ENCODE measurements at regions not wholly inside any gene's neighbourhood (a gene's known extent, or its start where the extent isn't known, plus 50 kb on each side); places are given as distances from the start of the nearest gene placed in this dataset.

DNA sequence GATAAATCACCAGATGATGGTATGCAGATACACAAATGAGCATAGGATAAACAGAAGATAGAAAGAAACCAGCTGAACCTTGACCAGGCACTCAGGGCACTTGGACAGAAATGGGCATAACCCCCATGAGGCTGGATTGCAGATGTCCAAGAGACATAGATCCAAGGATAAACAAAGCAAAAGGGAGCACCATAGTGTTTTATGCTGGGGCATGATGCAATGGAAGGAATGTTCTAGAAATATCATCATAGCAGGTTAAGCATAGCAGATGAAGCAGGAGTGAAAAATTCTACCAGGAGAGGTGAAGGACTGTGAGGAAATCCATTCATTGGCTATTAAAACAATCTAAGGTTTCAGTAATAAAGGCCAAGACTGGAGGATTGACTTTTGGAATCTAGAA lies 70.5 kb upstream of the TES start:
- Histone ChIP-seq H2AFZ (no peak overlapping the region), H3K79me2 (no peaks in the 10 kb centered on the region), H3K36me3 (ENCODE audit: control insufficient read depth, insufficient read depth, low read length) (no peaks in the 10 kb centered on the region), H3K27me3 (ENCODE audit: control insufficient read depth, insufficient read depth, low read length) (no peaks in the 10 kb centered on the region), H3K9ac (no peak overlapping the region), H3K4me2 (ENCODE audit: low read length) (no peak overlapping the region), H3K9me3 (ENCODE audit: control insufficient read depth, low read length) (no peaks in the 10 kb centered on the region), H3K4me1 (no peaks in the 10 kb centered on the region), H3K27ac (no peak overlapping the region), H3K4me3 (ENCODE audit: low read depth, low read length) (no peak overlapping the region)
- TF ChIP-seq, protein P1, sequence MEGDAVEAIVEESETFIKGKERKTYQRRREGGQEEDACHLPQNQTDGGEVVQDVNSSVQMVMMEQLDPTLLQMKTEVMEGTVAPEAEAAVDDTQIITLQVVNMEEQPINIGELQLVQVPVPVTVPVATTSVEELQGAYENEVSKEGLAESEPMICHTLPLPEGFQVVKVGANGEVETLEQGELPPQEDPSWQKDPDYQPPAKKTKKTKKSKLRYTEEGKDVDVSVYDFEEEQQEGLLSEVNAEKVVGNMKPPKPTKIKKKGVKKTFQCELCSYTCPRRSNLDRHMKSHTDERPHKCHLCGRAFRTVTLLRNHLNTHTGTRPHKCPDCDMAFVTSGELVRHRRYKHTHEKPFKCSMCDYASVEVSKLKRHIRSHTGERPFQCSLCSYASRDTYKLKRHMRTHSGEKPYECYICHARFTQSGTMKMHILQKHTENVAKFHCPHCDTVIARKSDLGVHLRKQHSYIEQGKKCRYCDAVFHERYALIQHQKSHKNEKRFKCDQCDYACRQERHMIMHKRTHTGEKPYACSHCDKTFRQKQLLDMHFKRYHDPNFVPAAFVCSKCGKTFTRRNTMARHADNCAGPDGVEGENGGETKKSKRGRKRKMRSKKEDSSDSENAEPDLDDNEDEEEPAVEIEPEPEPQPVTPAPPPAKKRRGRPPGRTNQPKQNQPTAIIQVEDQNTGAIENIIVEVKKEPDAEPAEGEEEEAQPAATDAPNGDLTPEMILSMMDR (IDR thresholded peaks at IDR 0.05) = no peak

DNA sequence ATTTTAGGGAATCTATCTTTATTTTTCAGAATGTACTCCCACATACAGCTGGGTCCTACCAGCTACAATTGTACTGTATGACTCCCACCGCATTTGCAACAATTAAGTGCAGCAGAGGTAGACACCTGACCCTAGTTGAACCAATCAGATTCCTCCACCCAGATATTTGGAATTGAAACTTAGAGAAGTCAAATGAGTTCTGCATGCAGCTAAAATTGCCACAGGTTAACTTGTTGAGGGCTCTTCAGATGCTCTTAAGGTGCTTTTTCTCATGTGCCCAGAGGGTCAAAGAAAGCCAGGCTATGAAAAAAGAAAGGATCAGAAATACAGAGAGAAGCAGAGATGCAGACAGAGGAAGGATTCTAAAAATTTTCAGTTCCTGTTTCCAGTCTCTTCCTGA lies 68.0 kb upstream of the TES start:
- Histone ChIP-seq H3K36me3 (ENCODE audit: control insufficient read depth, insufficient read depth, low read length) (no peaks in the 10 kb centered on the region), H3K27me3 (ENCODE audit: control insufficient read depth, insufficient read depth, low read length) (no peaks in the 10 kb centered on the region), H3K9ac (no peak overlapping the region), H3K4me1 (no peaks in the 10 kb centered on the region), H3K4me2 (ENCODE audit: low read length) (no peak overlapping the region), H2AFZ (no peak overlapping the region), H3K27ac (no peak overlapping the region), H3K4me3 (ENCODE audit: low read depth, low read length) (no peak overlapping the region), H3K9me3 (ENCODE audit: control insufficient read depth, low read length) (no peaks in the 10 kb centered on the region), H3K79me2 (no peaks in the 10 kb centered on the region)
- TF ChIP-seq, protein P1 (IDR thresholded peaks at IDR 0.05) = no peak

DNA sequence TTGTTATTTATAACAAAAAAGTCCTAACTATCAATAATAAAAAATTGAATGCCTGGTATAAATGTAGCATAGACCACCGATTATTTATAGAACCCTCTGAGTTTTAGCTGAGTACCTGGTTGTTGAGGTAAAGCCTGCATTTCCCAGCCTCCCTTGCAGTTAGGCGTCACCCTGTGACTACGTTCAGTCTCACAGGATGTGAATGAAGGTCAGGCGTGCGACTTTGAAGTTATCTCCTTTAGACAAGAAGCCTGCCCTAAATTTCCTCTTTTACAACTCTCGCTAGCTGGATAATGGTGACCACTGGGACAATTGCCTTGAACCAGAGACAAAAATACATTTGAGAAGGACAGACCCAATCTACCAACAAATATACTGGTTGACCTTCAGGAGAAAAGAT lies 67.5 kb upstream of the TES start:
- H3K9ac ChIP-seq = no peak overlapping the region
- TF ChIP-seq, protein P1 (IDR thresholded peaks at IDR 0.05) = no peak
- H3K27ac ChIP-seq = no peak overlapping the region

DNA sequence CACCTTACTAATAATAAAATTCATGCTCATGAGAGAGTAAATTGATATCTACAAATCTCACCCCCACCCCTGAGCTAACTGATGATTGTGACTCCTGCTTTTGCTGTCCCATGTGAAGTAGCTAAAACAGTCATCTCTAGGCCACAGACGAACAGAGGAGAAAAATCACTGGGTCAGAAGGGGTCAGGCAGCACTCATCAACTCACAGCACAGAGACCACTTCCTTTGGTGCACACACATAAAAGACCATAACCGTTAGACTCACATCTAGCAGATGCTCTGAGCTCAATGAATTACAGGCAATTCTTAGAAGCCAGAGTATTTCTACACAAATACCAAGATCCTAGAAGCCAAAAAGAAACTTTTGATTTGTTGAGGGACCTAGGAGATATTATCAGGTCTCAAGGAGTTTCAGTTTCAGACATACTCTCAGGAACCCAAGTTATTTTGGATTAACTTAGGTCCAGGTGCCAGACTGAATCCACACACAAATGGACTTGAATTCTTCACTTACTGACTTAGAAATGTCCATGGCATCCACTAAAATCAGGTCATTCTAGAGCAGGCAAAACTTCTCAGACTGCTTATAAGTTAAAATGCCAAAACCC lies 65.0 kb upstream of the TES start:
- TF ChIP-seq, protein P1 (IDR thresholded peaks at IDR 0.05) = no peak
- no peak overlapping the region for H2AFZ ChIP-seq
- H3K4me3 ChIP-seq (ENCODE audit: low read depth, low read length) = no peak overlapping the region
- H3K4me2 ChIP-seq (ENCODE audit: low read length) = no peak overlapping the region
- no peaks in the 10 kb centered on the region for H3K9me3 ChIP-seq (ENCODE audit: control insufficient read depth, low read length)
- no peaks in the 10 kb centered on the region for H3K4me1 ChIP-seq
- H3K79me2 ChIP-seq = no peaks in the 10 kb centered on the region
- H3K9ac ChIP-seq = no peak overlapping the region
- H3K27ac ChIP-seq = no peak overlapping the region
- no peaks in the 10 kb centered on the region for H3K27me3 ChIP-seq (ENCODE audit: control insufficient read depth, insufficient read depth, low read length)
- no peaks in the 10 kb centered on the region for H3K36me3 ChIP-seq (ENCODE audit: control insufficient read depth, insufficient read depth, low read length)

More for the DNA sequence above, 67.5 kb upstream of the TES start:
- H3K9me3 ChIP-seq (ENCODE audit: control insufficient read depth, low read length) = no peaks in the 10 kb centered on the region
- no peaks in the 10 kb centered on the region for H3K36me3 ChIP-seq (ENCODE audit: control insufficient read depth, insufficient read depth, low read length)
- H3K27me3 ChIP-seq (ENCODE audit: control insufficient read depth, insufficient read depth, low read length) = no peaks in the 10 kb centered on the region
- H3K4me2 ChIP-seq (ENCODE audit: low read length) = no peak overlapping the region
- no peak overlapping the region for H3K4me3 ChIP-seq (ENCODE audit: low read depth, low read length)
- H3K4me1 ChIP-seq = no peaks in the 10 kb centered on the region
- no peaks in the 10 kb centered on the region for H3K79me2 ChIP-seq
- H2AFZ ChIP-seq = no peak overlapping the region

DNA sequence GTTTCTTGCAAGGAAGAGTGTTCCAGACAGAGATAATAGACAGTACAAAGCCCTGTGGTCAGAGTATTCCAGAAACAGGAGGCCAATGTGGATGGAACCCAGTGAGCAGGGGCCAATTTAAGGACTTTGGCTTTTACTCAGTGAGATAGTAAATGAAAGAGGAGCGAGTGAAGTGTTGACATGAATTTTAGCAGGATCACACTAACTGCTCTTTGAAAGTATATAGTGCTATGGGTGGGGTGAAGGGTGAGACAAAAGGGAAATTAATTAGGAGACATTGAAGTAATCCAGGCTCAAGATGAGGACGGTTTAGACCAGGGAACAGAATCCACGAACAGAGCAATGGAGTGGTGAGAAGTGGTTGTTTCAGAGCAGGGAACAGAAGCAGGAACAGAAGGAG lies 62.2 kb upstream of the TES start:
- TF ChIP-seq, protein P1 (IDR thresholded peaks at IDR 0.05) = no peak
- Histone ChIP-seq H3K79me2 (no peaks in the 10 kb centered on the region), H3K9ac (no peak overlapping the region), H3K9me3 (ENCODE audit: control insufficient read depth, low read length) (no peaks in the 10 kb centered on the region), H3K4me3 (ENCODE audit: low read depth, low read length) (no peak overlapping the region), H3K27ac (no peak overlapping the region), H3K27me3 (ENCODE audit: control insufficient read depth, insufficient read depth, low read length) (no peaks in the 10 kb centered on the region), H3K4me2 (ENCODE audit: low read length) (no peak overlapping the region), H3K36me3 (ENCODE audit: control insufficient read depth, insufficient read depth, low read length) (no peaks in the 10 kb centered on the region), H3K4me1 (no peaks in the 10 kb centered on the region), H2AFZ (no peak overlapping the region)

Measured in parathyroid adenoma (tissue), 2 donors.